H1 (cell line): ENCODE measurements at regions not wholly inside any gene's neighbourhood (a gene's known extent, or its start where the extent isn't known, plus 50 kb on each side); places are given as distances from the start of the nearest gene placed in this dataset.

Experiments
- CTCF ChIA-PET: fragments of 300-600 bp; sonication (Branson Sonifier 250); formaldehyde crosslinking; loops from one replicate; lab custom pipeline; 2021; ENCODE audit not compliant: partially characterized antibody; lab: Charles Lee
- POLR2A ChIA-PET: fragments of 300-600 bp; sonication (Branson Sonifier 250); formaldehyde crosslinking; loops from one replicate; lab custom pipeline; 2021; ENCODE audit warnings: inconsistent platforms; ENCODE audit not compliant: partially characterized antibody; lab: Charles Lee
- DNase-seq, 2 experiments: peaks; one replicate each; pipeline versions ENCODE4 v3.0.0 to v3.0.0-alpha.2; 2010 to 2022; ENCODE audit warnings: low spot score in 2 of 2, low read depth in 1 of 2, mixed read lengths in 1 of 2
- FAIRE-seq: peaks from 2 replicates; lab custom pipeline; 2011; peaks lifted over from hg19 to GRCh38; lab: Jason Lieb, UNC
- H2AFZ ChIP-seq: 2 replicates; pipeline ENCODE4 v1.8.1; 2012; ENCODE audit warnings: low read length, inconsistent platforms
- H2AK5ac ChIP-seq: 2 replicates; pipeline ENCODE4 v1.6.1; 2013; ENCODE audit warnings: low read depth, low read length
- H2BK120ac ChIP-seq: replicated peaks from 2 replicates; pipeline ENCODE3; 2013; ENCODE audit warnings: low read depth, low read length, inconsistent platforms
- H2BK12ac ChIP-seq: 2 replicates; pipeline ENCODE4 v1.6.1; 2013; ENCODE audit warnings: low read depth, low read length
- H2BK15ac ChIP-seq: 2 replicates; pipeline ENCODE4 v1.6.1; 2013; ENCODE audit warnings: low read length
- H2BK20ac ChIP-seq: 2 replicates; pipeline ENCODE4 v1.6.1; 2013; ENCODE audit warnings: low read length
- H2BK5ac ChIP-seq: 2 replicates; pipeline ENCODE4 v1.6.1; 2013; ENCODE audit warnings: low read depth, low read length
- H3K14ac ChIP-seq: 2 replicates; pipeline ENCODE4 v1.6.1; 2013; ENCODE audit warnings: inconsistent platforms; ENCODE audit not compliant: insufficient read length
- H3K18ac ChIP-seq: 2 replicates; pipeline ENCODE4 v1.6.1; 2013; ENCODE audit warnings: low read length; ENCODE audit errors: extremely low read depth
- H3K23ac ChIP-seq: 2 replicates; pipeline ENCODE4 v1.6.1; 2013; ENCODE audit warnings: inconsistent platforms; ENCODE audit not compliant: insufficient read length
- H3K23me2 ChIP-seq: 2 replicates; pipeline ENCODE4 v1.6.1; 2013; ENCODE audit warnings: low read depth, low read length
- H3K27ac ChIP-seq: 2 replicates; pipeline ENCODE4 v1.6.1; 2011; ENCODE audit warnings: low read depth, low read length, inconsistent platforms
- H3K27me3 ChIP-seq, 4 experiments: replicated peaks in 1 of 4; 1 replicate in 1 of 4; 2 replicates in 3 of 4; pipeline versions ENCODE4 v1.6.1 to v1.8.1; 2011 to 2013; ENCODE audit warnings: low read length in 3 of 4, mild to moderate bottlenecking in 3 of 4, inconsistent platforms in 2 of 4, mixed read lengths in 2 of 4, moderate library complexity in 1 of 4; ENCODE audit not compliant: control insufficient read depth in 3 of 4, insufficient read depth in 3 of 4; ENCODE audit errors: extremely low read depth in 1 of 4
- H3K36me3 ChIP-seq, 4 experiments: 2 replicates each; pipeline versions ENCODE4 v1.6.1 to v1.8.1; 2011 to 2013; ENCODE audit warnings: mild to moderate bottlenecking in 4 of 4, low read length in 3 of 4, moderate library complexity in 2 of 4, control low read depth in 1 of 4, inconsistent platforms in 1 of 4; ENCODE audit not compliant: insufficient read depth in 4 of 4, control insufficient read depth in 2 of 4
- H3K4ac ChIP-seq: replicated peaks from 2 replicates; pipeline ENCODE3; 2013; ENCODE audit warnings: low read length, low read depth, mixed read lengths, inconsistent platforms; ENCODE audit not compliant: insufficient read length
- H3K4me1 ChIP-seq, 4 experiments: replicated peaks in 1 of 4; 1 replicate in 1 of 4; 2 replicates in 3 of 4; pipeline versions ENCODE4 v1.6.1 to v1.8.1; 2011 to 2013; ENCODE audit warnings: low read length in 3 of 4, inconsistent platforms in 2 of 4, mixed read lengths in 1 of 4; ENCODE audit not compliant: insufficient read depth in 4 of 4, control insufficient read depth in 3 of 4
- H3K4me2 ChIP-seq, 2 experiments: 2 replicates each; pipeline versions ENCODE4 v1.6.1 to v1.8.1; 2011 to 2013; ENCODE audit warnings: low read depth in 2 of 2, low read length in 2 of 2, control low read depth in 1 of 2, inconsistent platforms in 1 of 2, mild to moderate bottlenecking in 1 of 2; ENCODE audit not compliant: insufficient read depth in 1 of 2
- H3K4me3 ChIP-seq, 4 experiments: fragments of 200-600, 300-600 bp in 1 of 4; sonication (generic), shearing (Covaris generic), sonication (Bioruptor Twin) in 1 of 4; 2 replicates each; pipeline versions ENCODE4 v1.5.1 to v1.8.1; 2011 to 2016; ENCODE audit warnings: low read length in 4 of 4, low read depth in 3 of 4, control low read depth in 2 of 4, inconsistent platforms in 2 of 4, mild to moderate bottlenecking in 2 of 4, mixed read lengths in 1 of 4, moderate library complexity in 1 of 4; ENCODE audit not compliant: insufficient read depth in 2 of 4; ENCODE audit errors: extremely low read depth in 1 of 4
- H3K56ac ChIP-seq: replicated peaks from 2 replicates; pipeline ENCODE3; 2013; ENCODE audit warnings: low read depth, mild to moderate bottlenecking, mixed read lengths, low read length, inconsistent platforms; ENCODE audit not compliant: insufficient read length
- H3K79me1 ChIP-seq: 2 replicates; pipeline ENCODE4 v1.6.1; 2013; ENCODE audit warnings: low read depth, low read length, control low read depth
- H3K79me2 ChIP-seq, 2 experiments: 2 replicates each; pipeline versions ENCODE4 v1.6.1 to v1.8.1; 2012 to 2013; ENCODE audit warnings: low read length in 2 of 2, mild to moderate bottlenecking in 2 of 2, inconsistent platforms in 1 of 2; ENCODE audit not compliant: insufficient read depth in 2 of 2, control insufficient read depth in 1 of 2
- H3K9ac ChIP-seq, 4 experiments: replicated peaks in 1 of 4; 1 replicate in 1 of 4; 2 replicates in 3 of 4; pipeline versions ENCODE4 v1.6.1 to v1.8.1; 2011 to 2013; ENCODE audit warnings: low read depth in 3 of 4, low read length in 3 of 4, control low read depth in 2 of 4, mild to moderate bottlenecking in 2 of 4, moderate library complexity in 2 of 4, inconsistent platforms in 1 of 4; ENCODE audit errors: extremely low read depth in 1 of 4
- H3K9me3 ChIP-seq, 2 experiments: 2 replicates each; pipeline versions ENCODE4 v1.6.1 to v1.8.1; 2012 to 2013; ENCODE audit warnings: mild to moderate bottlenecking in 2 of 2, moderate library complexity in 2 of 2, control low read depth in 1 of 2, inconsistent platforms in 1 of 2, low read depth in 1 of 2, low read length in 1 of 2, mixed read lengths in 1 of 2; ENCODE audit not compliant: insufficient read depth in 2 of 2
- H4K20me1 ChIP-seq, 2 experiments: replicated peaks in 1 of 2; 2 replicates each; pipeline versions ENCODE3 to v1.8.1; 2011 to 2013; ENCODE audit warnings: inconsistent platforms in 2 of 2, low read length in 2 of 2, mild to moderate bottlenecking in 1 of 2; ENCODE audit not compliant: insufficient read depth in 2 of 2, control insufficient read depth in 1 of 2
- H4K5ac ChIP-seq: 2 replicates; pipeline ENCODE4 v1.6.1; 2013; ENCODE audit warnings: low read length, low read depth, mixed read lengths, inconsistent platforms; ENCODE audit not compliant: insufficient read length
- H4K8ac ChIP-seq: 2 replicates; pipeline ENCODE4 v1.8.0; 2013; ENCODE audit warnings: mild to moderate bottlenecking, moderate library complexity, low read length, inconsistent platforms; ENCODE audit not compliant: insufficient read depth; ENCODE audit errors: extremely low read depth
- H4K91ac ChIP-seq: replicated peaks from 2 replicates; pipeline ENCODE3; 2013; ENCODE audit warnings: low read length, mixed read lengths, inconsistent platforms; ENCODE audit not compliant: insufficient read length
- SP1 ChIP-seq: IDR thresholded peaks from 2 replicates; pipeline ENCODE4 v1.6.1; 2011; ENCODE audit warnings: low read depth, low read length

- FAIRE-seq: no peak
- ChIA-PET POLR2A (no interaction called here), CTCF (interaction anchor here (0.6 kb wide), 1 partner anchor 419 kb away, joined by 3 read pairs; no protein-coding TSS in a partner anchor)
- Histone ChIP-seq H3K27me3 (no peaks in the 10 kb centered on the region), H3K23me2 (no peaks in the 10 kb centered on the region; the same call in 1 of the 2 replicates), H3K79me2 (no peaks in the 10 kb centered on the region), H3K4me3 (no peak overlapping the region), H2BK5ac (peak overlapping the region; percentile 88; the same call in 1 of the 2 replicates), H3K4me1 (peaks cover 0 to 8% (median 1%) of the 10 kb centered on the region in 4 experiments; a peak in 2 of 7 replicates), H4K8ac (no peak overlapping the region), H3K14ac (no peak overlapping the region), H3K9ac (no peak overlapping the region), H2BK12ac (peak overlapping the region; percentile 99; the same call in 1 of the 2 replicates), H2BK120ac (peak overlapping the region; percentile 58), H3K36me3 (peaks cover 0 to 21% (median 0%) of the 10 kb centered on the region in 4 experiments; a peak in 4 of 8 replicates), H3K9me3 (0 out of 4 replicates have a peak, but pooled peaks cover 0 to 3% of the 10 kb centered on the region in 2 experiments), H3K23ac (no peak overlapping the region), H3K79me1 (no peaks in the 10 kb centered on the region; the same call in 1 of the 2 replicates), H4K91ac (peak overlapping the region; percentile 70), H4K20me1 (no peaks in the 10 kb centered on the region), H3K4me2 (peak overlapping the region in 1 of 2 experiments; percentile 11; a peak in 1 of 4 replicates), H3K18ac (peak overlapping the region; percentile 81), H3K4ac (peak overlapping the region; percentile 3), H3K27ac (no peak overlapping the region), H2AK5ac (peak overlapping the region; percentile 71; the same call in 1 of the 2 replicates), H4K5ac (no peak overlapping the region), H2BK20ac (peak overlapping the region; percentile 93; the same call in 1 of the 2 replicates), H3K56ac (no peak overlapping the region), H2AFZ (no peak overlapping the region), H2BK15ac (0 out of 2 replicates have a peak overlapping the region, but pooled peaks have one; percentile 73)
- TF ChIP-seq SP1: no peak
- DNase-seq: no peak
Measured at GRCh38 chr9:82890865-82891264, 172.1 kb downstream of the RASEF start.
